Progenitor cell of endocrine pancreas (in vitro differentiated cells): ENCODE measurements at regions not wholly inside any gene's neighbourhood (a gene's known extent, or its start where the extent isn't known, plus 50 kb on each side); places are given as distances from the start of the nearest gene placed in this dataset.

Source experiments
- DNase-seq: peaks from one replicate; pipeline ENCODE4 v3.0.0; 2021; ENCODE audit warnings: low spot score; ENCODE audit not compliant: unreplicated experiment
- H3K27ac Mint-ChIP-seq: 2 replicates; pipeline ENCODE4 v1.8.0; 2021; ENCODE audit warnings: mild to moderate bottlenecking, moderate library complexity, mixed read lengths
- H3K27me3 Mint-ChIP-seq: 2 replicates; pipeline ENCODE4 v1.8.0; 2021; ENCODE audit warnings: mixed read lengths
- H3K36me3 Mint-ChIP-seq: 2 replicates; pipeline ENCODE4 v1.8.0; 2022; ENCODE audit warnings: mixed read lengths; ENCODE audit not compliant: insufficient read depth
- H3K4me1 Mint-ChIP-seq: 2 replicates; pipeline ENCODE4 v1.8.0; 2021; ENCODE audit warnings: low read depth, mixed read lengths
- H3K4me3 Mint-ChIP-seq: 2 replicates; pipeline ENCODE4 v1.8.0; 2021; ENCODE audit warnings: low read depth, mild to moderate bottlenecking, moderate library complexity, mixed read lengths
- H3K9me3 Mint-ChIP-seq: 2 replicates; pipeline ENCODE4 v1.8.0; 2021; ENCODE audit warnings: low read depth, mixed read lengths
- TF ChIP-seq, protein P1 (sequence below): fragments of 200-600 bp; sonication (generic); IDR thresholded peaks from one replicate; pipeline ENCODE4 v1.5.0; 2021; ENCODE audit warnings: antibody characterized with exemption, mild to moderate bottlenecking; ENCODE audit not compliant: unreplicated experiment

DNA sequence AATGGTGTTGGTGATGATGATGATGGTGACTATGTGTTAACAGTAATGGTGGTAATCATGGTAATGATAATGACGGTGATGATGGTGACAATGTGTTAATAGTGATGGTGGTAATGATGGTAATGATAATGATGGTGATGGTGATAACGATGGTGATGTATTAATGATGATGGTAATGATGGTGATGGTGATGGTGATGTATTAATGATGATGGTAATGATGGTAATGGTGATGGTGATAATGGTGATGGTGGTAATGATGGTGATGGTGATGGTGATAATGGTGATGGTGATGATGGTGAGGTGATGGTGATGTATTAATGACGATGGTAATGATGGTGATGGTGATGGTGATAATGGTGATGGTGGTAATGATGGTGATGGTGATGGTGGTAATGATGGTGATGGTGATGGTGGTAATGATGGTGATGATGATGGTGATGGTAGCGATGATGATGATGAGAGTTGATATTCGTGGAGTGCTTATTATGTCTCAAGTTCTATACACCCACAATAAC, 212.8 kb upstream of the NCKAP5 start:
- Mint-ChIP-seq H3K27me3 (no peaks in the 10 kb centered on the region), H3K27ac (no peak overlapping the region), H3K4me3 (no peak overlapping the region), H3K9me3 (peaks cover 5% of the 10 kb centered on the region), H3K4me1 (no peaks in the 10 kb centered on the region), H3K36me3 (no peaks in the 10 kb centered on the region)
- no peak for DNase-seq
- TF ChIP-seq, protein P1, sequence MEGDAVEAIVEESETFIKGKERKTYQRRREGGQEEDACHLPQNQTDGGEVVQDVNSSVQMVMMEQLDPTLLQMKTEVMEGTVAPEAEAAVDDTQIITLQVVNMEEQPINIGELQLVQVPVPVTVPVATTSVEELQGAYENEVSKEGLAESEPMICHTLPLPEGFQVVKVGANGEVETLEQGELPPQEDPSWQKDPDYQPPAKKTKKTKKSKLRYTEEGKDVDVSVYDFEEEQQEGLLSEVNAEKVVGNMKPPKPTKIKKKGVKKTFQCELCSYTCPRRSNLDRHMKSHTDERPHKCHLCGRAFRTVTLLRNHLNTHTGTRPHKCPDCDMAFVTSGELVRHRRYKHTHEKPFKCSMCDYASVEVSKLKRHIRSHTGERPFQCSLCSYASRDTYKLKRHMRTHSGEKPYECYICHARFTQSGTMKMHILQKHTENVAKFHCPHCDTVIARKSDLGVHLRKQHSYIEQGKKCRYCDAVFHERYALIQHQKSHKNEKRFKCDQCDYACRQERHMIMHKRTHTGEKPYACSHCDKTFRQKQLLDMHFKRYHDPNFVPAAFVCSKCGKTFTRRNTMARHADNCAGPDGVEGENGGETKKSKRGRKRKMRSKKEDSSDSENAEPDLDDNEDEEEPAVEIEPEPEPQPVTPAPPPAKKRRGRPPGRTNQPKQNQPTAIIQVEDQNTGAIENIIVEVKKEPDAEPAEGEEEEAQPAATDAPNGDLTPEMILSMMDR, result no peak

GRCh38 chr2:133787207-133787606, 218.9 kb upstream of the NCKAP5 start:
- Mint-ChIP-seq H3K9me3 (peaks cover 5% of the 10 kb centered on the region), H3K27ac (no peak overlapping the region), H3K36me3 (no peaks in the 10 kb centered on the region), H3K27me3 (peaks cover 6% of the 10 kb centered on the region), H3K4me3 (no peak overlapping the region), H3K4me1 (no peaks in the 10 kb centered on the region)
- DNase-seq, result no peak
- TF ChIP-seq, protein P1, result no peak

- H3K27me3 Mint-ChIP-seq, result peaks cover 6% of the 10 kb centered on the region
- H3K36me3 Mint-ChIP-seq, result no peaks in the 10 kb centered on the region
- DNase-seq, result no peak
- H3K4me1 Mint-ChIP-seq, result no peaks in the 10 kb centered on the region
- no peak overlapping the region for H3K27ac Mint-ChIP-seq
- TF ChIP-seq, protein P1, result no peak
- H3K4me3 Mint-ChIP-seq, result no peak overlapping the region
- peaks cover 5% of the 10 kb centered on the region for H3K9me3 Mint-ChIP-seq
Observed at GRCh38 chr2:133787651-133788050, 219.4 kb upstream of the NCKAP5 start.

DNA sequence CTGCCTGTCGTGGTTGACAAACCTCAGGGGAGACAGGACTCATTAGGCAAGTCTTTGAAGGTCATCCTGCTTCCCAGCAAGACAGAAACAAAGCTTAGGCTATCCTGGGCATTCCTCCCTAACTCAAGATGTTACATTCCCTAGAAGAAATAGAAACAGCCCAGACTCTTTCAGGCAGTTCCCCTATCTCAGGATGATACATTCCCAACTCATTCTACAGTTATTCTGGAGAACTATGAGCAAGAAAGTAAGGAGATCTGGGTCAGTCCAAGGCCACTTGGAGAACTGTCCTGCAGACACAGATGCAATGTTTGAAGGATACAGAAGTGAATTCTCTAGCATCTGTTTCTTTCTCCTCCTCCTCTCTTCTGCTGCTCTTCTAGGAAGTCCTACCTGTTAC, 220.1 kb upstream of the NCKAP5 start:
- Mint-ChIP-seq H3K9me3 (peaks cover 4% of the 10 kb centered on the region), H3K4me1 (no peaks in the 10 kb centered on the region), H3K36me3 (no peaks in the 10 kb centered on the region), H3K4me3 (no peak overlapping the region), H3K27ac (no peak overlapping the region), H3K27me3 (peaks cover 6% of the 10 kb centered on the region)
- TF ChIP-seq, protein P1, result no peak
- DNase-seq, result no peak

- TF ChIP-seq, protein P1, result no peak
- Mint-ChIP-seq H3K9me3 (peaks cover 17% of the 10 kb centered on the region), H3K4me3 (no peak overlapping the region), H3K36me3 (no peaks in the 10 kb centered on the region), H3K27ac (no peak overlapping the region), H3K4me1 (no peaks in the 10 kb centered on the region), H3K27me3 (peaks cover 6% of the 10 kb centered on the region)
- no peak for DNase-seq
Observed at GRCh38 chr2:133789743-133790142, 221.5 kb upstream of the NCKAP5 start.
